GM19099 (cell line): ENCODE measurements at regions not wholly inside any gene's neighbourhood (a gene's known extent, or its start where the extent isn't known, plus 50 kb on each side); places are given as distances from the start of the nearest gene placed in this dataset.

Source experiments
- POLR2A ChIP-seq: IDR thresholded peaks from 3 replicates; pipeline ENCODE4 v1.6.1; 2011; ENCODE audit warnings: low read depth; ENCODE audit not compliant: insufficient read length; ENCODE audit errors: extremely low read depth

DNA sequence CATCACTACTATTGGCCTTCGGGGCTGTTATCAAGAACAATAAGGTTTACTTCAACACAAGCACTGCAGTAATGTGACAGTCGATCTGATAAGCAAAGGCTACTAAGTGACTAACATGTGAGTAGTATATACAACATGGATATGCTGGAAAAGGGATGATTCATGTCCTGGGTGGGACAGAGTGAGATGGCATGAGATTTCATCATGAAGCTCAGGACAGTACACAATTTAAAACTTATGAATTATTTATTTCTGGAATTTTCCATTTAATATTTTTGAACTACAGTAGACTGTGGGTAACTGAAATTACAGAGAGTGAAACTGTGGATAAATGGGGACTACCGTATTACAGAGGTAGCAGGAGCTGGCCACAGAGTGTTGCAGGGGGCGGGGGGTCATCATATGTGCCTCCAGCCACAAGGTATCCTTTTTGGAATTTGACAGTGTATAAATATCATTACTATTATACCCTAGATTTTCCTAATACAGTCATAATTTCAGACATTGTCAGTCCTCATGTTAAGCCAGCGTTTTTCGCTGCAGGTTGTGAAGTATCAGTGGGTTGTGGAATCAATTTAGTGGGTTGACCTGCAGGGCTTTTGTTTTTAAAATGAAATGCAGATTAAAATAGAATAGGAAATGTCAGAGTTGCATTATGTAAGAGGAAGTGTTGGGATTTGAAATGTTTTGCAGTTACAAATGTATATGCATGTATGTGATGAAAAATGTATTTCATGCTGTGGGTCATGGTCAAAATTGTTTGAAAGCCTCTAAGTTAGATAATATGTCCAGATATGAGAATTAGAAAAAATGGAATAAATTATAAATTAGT, 148.0 kb upstream of the NUDT4 start:
- TF ChIP-seq POLR2A: no peak

DNA sequence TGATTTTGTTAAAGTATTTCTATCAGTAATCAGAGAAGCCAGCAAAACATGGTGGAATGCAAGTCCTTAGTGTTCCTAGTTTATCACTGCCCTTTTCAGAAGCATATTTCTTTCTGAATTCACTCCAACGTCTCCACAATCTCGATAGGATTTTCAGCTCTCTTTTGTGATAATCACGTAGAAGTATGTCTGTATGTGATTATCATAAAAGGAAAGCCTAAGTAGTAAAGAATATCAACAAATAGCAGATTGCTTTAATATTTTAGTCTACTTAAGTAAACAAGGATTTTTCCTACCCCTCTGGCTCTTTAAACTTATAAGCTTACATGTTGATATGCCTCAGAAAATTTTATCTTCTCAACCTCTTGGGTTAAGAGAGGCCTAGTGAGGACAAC, 147.4 kb upstream of the NUDT4 start:
- TF ChIP-seq POLR2A: no peak

DNA sequence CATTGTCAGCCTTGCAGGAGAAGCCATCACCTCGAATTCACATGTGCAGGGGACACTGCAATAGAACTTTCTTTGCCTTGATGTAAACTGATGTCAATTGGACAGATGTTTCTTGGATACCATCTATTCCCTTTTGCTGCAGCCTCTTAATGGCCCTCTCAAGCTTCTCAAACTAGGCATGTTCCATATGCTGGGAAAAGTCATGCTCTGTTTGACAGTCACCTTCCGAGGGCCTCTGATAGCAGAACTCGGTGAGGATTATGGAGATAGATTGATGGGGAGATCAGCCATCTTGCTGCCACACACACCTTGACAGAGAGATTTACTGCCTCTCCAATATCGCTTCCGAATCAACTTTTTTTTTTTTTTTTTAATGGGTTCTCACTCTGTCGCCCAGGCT, 145.8 kb upstream of the NUDT4 start:
- TF ChIP-seq POLR2A: no peak

DNA sequence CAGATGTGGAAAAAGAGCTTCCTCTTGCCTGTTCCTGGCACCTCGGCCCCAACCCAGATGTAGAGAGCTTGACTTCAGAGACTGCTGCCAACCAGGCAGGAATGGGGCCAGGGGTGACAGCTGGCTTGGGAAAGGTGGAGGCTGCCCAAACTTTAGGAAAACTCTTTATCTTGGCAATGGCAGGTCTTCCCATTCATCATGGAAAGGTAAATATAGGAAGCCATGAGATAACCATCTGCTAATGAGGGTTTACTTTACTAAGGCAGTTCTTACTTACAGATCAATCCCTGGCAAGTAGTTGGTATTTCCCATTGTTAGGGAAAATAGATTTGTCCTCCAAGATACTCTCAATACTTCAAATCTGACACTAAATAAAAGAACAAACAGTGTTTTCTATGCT, 143.1 kb upstream of the NUDT4 start:
- TF ChIP-seq POLR2A: no peak

DNA sequence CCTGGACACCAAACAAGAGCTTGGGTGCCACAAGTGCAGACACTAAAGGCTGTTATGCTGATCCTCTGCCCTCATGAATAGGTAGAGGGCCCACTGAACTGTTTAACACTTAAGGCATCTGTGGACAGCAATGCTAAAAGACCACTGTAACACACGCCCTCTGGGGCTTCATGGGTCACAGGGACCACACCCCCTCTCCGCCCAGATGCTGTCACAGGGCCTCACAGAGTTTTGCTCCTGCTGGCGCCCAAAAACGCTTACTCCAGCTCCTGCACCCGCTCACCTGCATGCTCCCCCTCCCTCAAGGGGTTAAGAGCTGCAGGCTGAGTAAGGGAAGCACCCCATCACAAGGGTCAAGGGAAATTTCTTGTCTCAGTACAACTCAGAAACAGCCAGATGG, 141.8 kb upstream of the NUDT4 start:
- TF ChIP-seq POLR2A: no peak

DNA sequence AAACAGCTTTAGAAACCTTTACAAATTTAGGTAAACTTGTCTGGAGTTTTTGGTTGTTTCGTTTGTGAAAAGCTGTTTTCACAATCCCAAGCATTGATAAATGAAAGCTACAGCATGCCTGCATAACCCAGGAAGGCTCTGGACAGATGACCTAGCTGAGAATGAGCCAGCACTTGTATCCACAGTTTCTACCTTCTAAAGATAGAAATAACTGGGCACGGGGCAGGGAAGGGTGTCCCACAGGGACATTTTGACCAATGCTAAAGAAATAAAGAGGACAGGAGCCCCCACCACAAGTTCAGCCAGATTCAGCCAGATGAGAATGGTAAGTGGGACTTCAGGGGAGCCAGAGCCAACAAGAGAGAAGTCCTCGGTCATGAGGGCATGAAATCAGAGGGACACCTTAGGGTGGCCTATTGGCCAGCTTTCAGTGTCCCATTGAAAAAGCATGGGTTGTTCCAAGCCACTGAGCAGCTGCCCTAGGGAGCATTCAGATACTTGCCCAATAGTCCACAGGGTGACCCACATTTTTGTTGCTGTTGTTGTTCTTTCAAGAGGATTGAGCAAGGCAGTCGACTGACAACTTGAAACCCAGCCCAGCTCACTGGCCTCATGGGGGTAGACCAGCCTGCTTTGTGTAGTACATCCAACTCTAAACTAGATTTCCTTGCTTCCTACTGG, 140.3 kb upstream of the NUDT4 start:
- no peak for TF ChIP-seq POLR2A

DNA sequence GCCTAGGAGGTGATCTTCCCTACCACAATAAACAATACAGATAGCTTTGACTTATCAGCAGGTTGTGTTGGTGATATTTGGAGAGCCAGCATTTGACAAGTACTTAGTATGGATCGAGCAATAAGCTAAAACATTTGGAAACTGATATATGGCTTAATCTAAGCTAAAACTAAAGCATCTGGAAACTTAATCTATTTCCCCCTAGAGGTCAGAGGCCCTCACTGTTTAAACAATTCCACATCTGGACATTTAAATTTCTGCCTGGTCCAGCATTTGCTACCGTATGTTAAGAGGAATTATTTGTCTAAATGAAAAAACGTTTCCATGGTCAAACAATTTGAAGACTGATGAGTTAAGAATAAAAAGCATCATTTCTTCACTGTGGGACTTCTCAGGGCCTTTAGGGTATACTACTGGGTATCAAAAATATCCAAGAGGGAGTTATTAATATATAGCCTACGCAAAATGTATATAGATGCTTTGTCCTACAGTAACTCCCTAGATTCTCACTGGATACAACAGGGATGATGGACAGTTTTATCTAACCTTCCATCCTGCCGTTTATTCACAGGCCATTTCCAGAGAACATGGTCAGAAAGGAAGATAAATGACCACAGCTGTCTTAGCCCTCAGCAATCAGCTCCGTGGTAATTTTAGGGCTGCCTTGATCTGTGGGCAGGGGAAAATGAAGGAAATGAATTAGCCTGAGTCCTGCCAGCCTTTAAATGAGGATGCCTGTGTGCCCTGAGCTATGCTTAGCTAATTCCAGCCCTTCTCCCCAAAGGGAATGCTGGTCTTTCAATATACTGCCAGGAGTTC, 135.4 kb upstream of the NUDT4 start:
- no peak for TF ChIP-seq POLR2A

DNA sequence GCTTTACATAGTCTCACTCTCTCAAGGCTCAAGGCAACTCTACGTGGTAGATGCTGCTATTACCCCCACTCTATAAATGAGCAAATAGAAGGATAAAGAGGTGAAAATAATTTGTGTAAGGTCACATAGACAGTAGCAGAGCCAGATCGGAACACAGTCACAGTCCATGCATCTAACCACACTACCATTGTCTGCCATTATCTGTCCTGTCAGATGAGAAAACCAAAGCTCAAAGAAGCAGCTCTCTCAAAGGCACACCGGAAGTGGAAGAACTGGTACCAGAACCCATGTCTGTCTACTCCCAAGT, 134.4 kb upstream of the NUDT4 start:
- TF ChIP-seq POLR2A: no peak

DNA sequence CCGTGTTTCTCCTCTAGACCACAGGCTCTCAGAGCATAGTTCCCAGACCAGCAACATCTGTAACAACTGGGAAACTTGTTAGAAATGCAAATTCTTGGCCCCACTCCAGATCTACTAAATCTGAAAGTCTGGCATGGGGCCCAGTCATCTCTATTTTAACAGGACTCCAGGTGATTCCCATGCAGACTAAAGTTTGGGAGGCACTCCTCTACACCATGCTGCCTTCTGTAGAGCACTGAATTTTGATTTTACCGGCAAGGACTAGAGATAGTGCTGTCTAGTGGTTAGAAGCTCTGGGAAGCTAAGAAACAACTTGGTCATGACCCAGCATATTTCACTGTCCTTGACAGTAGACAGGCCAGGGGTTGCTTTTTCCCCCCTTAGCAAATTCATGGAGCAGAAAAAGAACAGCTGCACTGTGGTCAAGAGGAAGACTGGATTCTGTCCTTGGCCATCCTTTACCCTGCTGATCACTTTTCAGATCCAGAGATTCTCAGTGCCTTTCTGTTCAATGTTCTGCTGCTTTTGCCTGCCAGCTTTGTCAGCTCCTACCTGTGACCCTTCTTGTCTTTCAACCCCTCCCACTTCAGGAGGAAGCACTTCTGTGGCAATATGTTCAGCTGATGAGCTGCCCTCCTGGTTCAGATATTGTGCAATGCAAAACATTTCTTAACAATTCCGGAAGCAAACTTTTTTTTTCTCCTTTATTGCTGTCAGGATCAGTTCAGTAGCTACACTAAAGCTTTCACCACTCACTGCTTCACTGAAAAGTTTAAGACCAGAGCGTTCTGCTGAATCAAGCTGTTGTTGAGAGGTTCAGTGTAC, 133.8 kb upstream of the NUDT4 start:
- no peak for TF ChIP-seq POLR2A

DNA sequence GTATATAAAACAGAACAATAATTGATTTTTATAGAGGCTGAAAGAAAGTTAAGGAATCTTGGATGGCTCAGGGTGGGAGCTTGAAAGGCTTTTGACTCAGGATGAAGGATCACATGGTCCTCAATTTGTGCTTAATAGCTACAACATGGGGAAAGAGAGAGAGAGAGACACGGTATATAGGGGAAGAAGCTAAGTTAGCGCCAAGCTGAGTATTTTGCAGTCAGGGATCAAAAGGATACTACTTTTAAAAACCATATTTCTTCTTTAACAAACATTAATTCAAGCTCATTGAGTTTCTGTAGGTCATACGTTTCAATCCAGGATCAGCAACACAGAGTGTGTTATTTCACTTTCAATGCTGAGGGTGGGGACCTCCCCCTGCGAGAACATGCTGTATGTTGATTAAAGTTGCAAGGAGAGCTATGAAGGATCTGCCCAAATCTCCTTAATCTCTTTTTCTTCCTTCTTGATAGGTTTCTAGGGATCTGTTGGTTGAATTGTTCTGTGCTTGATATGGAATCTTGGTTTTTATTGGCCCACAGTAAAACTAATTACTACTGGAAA, 133.1 kb upstream of the NUDT4 start:
- TF ChIP-seq POLR2A: no peak

DNA sequence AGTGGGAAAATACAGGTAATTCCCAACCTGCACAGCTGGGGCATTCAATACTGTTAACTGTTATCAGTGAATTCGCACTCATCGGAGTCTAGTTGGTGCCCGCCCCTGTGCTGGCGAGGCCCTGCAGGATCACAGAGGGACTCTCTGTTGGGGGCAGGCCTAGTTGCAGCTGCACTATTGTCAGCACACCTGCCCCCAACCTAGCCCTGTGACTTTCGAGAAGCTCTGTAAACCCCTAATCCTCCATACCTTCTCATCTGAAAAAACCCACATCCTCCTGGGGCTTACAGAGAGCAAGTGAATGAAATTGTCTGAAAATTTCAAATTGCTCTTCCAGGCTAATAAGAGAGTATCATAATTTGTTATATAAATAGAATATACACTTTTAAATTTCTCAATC, 132.2 kb upstream of the NUDT4 start:
- no peak for TF ChIP-seq POLR2A

DNA sequence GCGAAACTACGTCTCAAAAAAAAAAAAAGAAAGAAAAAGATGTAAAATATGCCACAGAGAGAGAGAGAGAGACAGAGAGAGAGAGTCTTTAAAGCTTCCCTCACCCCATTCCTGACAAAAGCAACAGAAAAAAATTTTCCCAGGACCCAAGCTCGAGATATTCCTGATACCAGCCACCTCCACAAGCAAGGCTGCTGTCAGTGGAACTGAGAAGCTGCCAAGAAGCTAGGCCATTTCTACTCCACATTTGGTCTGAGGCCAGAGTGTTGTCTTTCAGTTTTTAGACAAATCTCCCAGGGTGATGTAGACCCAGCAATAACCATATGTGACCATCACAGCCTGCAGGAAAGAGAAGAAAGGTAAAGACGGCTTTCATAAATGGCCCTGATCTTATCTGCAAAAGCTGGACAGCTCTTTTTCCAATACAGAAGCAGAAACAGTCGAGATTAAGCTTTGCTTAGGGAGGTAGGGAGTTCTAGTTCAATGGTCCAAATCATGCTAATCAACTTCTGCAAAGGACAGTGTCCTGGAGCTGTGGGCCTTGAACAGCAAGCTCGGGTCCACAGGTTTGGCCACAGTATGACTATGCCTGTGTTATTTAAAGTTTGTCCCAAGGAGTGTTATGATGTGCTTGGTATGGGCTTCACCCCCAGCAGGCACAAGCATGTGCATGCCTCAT, 130.3 kb upstream of the NUDT4 start:
- TF ChIP-seq POLR2A: no peak

DNA sequence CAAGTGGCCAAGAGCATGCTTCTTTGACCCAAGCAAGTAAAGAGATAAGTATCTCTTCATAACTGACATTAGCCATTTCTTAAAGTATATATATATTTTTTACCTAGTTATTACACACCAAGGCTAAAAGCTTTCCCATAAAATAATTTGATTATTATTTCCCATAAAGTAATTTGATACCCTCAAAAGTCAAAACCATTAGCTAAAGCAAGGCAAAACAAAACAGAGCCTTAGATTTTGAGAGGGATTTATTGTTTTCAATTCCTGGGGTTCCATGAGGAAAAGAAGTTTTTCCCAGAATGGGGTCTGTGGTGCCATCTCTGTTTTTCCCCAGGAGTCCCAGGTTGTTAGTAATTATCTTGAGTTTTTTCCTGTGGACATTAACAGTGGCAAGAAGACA, 125.5 kb upstream of the NUDT4 start:
- TF ChIP-seq POLR2A: no peak

DNA sequence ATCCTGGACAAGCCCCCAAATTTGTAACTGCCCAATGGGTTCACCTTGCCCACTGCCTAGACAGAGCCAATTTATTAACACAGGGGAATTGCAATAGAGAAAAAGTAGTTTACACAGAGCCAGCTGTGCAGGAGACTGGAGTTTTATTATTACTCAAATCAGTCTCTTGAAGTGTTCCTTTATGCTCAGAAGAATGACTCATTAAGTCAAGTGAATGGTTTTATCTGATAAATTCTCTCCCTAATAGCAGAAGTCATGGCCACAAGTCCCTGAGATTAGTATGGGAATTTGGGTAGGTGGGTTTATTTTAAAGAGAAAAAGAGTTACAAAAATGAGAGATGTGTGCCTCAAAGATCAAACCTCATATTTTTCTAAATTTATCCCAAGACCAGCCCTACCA, 122.8 kb upstream of the NUDT4 start:
- no peak for TF ChIP-seq POLR2A
